ENCODE measurements at regions not wholly inside any gene's neighbourhood (a gene's known extent, or its start where the extent isn't known, plus 50 kb on each side); places are given as distances from the start of the nearest gene placed in this dataset.

- Histone ChIP-seq H3K27ac (no peak overlapping the region), H3K27me3 (no peaks in the 10 kb centered on the region), H3K4me1 (peaks cover 15% of the 10 kb centered on the region), H3K36me3 (no peaks in the 10 kb centered on the region), H3K9me3 (no peaks in the 10 kb centered on the region), H3K4me3 (no peak overlapping the region)
- no peak for TF ChIP-seq EP300 (IDR thresholded peaks at IDR 0.05)
- TF ChIP-seq POLR2A (IDR thresholded peaks at IDR 0.05) = no peak
- no peak for TF ChIP-seq CTCF (IDR thresholded peaks at IDR 0.05)
- no peak for TF ChIP-seq POLR2AphosphoS5 (IDR thresholded peaks at IDR 0.05)
- DNase-seq (ENCODE audit: low spot score in 2 of 2) = no peak
- 81% methylated on average over 2 of the region's 2 CpGs for WGBS
Observed at GRCh38 chr11:95684701-95685100, 104.9 kb downstream of the FAM76B start.

GRCh38 chr11:95684170-95684569, 105.4 kb downstream of the FAM76B start:
- DNase-seq (ENCODE audit: low spot score in 2 of 2) = no peak
- H3K27ac ChIP-seq = no peak overlapping the region
- WGBS = 93% methylated on average over 1 of the region's 1 CpG

DNA sequence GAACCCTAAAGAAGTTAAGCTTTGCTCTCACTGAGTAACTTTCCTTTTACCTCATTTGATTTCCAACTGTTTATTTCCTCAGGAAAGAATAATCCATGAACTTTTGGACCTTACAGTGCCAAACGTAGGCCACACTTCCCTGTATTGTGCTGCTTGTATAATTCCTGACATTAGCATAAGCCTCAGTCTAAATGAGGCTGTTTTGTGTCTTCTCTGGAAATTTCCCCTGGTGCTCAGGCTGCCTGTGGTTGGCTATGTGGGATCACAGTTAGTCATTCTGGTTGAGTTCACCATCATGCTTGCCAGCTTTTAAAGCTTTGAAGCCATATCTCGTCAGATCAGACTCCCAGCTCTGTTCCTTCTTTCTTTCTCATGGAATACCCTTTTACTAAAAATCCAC, 107.0 kb downstream of the FAM76B start:
- no peak for TF ChIP-seq CTCF (IDR thresholded peaks at IDR 0.05)
- TF ChIP-seq POLR2AphosphoS5 (IDR thresholded peaks at IDR 0.05) = no peak
- TF ChIP-seq POLR2A (IDR thresholded peaks at IDR 0.05) = no peak
- TF ChIP-seq EP300 (IDR thresholded peaks at IDR 0.05) = no peak
- 58% methylated on average over 2 of the region's 2 CpGs for WGBS
- no peaks in the 10 kb centered on the region for H3K36me3 ChIP-seq
- DNase-seq (ENCODE audit: low spot score in 2 of 2) = no peak
- H3K9me3 ChIP-seq = no peaks in the 10 kb centered on the region
- no peak overlapping the region for H3K4me3 ChIP-seq
- H3K4me1 ChIP-seq = peaks cover 12% of the 10 kb centered on the region
- no peaks in the 10 kb centered on the region for H3K27me3 ChIP-seq
- H3K27ac ChIP-seq = no peak overlapping the region

More at GRCh38 chr11:95684170-95684569, 105.4 kb downstream of the FAM76B start:
- peaks cover 15% of the 10 kb centered on the region for H3K4me1 ChIP-seq
- H3K4me3 ChIP-seq = no peak overlapping the region
- no peaks in the 10 kb centered on the region for H3K36me3 ChIP-seq
- no peaks in the 10 kb centered on the region for H3K27me3 ChIP-seq
- no peaks in the 10 kb centered on the region for H3K9me3 ChIP-seq
- TF ChIP-seq CTCF (IDR thresholded peaks at IDR 0.05) = no peak
- no peak for TF ChIP-seq POLR2AphosphoS5 (IDR thresholded peaks at IDR 0.05)
- no peak for TF ChIP-seq EP300 (IDR thresholded peaks at IDR 0.05)
- no peak for TF ChIP-seq POLR2A (IDR thresholded peaks at IDR 0.05)

DNA sequence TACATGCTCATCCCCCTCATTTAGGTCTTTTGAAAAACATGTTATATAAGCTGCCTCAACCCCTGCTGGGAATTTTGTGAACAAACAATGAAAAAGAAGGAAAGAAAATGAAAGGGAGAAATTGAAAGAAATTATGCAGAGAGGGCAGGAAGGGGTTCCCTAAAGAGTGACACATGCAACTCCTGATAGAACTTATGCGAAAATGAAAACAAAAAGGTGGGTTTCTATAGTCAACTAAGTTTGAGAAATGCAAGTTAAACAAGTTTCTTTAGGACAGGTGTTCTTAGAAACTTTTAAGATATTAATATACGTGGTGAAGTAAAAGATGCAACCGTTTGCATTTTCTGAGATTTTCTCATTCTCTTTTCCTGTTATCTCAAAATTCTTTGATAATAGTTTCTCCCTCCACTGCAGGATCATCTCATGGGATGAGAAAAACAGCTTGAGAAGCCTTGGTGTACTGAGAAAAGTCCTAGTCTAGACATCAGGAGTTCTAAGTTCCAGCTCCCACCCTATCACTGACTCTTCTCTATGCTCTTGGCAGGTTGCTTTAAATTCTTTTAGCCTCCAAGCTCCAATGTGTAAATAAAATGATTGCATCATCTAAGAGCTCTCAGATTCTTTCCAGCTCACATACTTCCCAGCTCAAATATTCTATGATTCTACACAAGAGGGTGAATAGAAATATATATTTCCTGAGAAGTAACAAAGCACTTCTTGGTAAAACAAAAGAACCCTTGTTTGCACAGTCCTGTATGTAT, 109.2 kb downstream of the FAM76B start:
- TF ChIP-seq EP300 (IDR thresholded peaks at IDR 0.05) (no peak), POLR2A (IDR thresholded peaks at IDR 0.05) (no peak)
- WGBS = 57% methylated on average over 3 of the region's 3 CpGs
- Histone ChIP-seq H3K9me3 (no peaks in the 10 kb centered on the region), H3K4me1 (peaks cover 12% of the 10 kb centered on the region), H3K4me3 (no peak overlapping the region), H3K36me3 (no peaks in the 10 kb centered on the region), H3K27me3 (no peaks in the 10 kb centered on the region), H3K27ac (no peak overlapping the region)
- DNase-seq (ENCODE audit: low spot score in 2 of 2) = no peak

DNA sequence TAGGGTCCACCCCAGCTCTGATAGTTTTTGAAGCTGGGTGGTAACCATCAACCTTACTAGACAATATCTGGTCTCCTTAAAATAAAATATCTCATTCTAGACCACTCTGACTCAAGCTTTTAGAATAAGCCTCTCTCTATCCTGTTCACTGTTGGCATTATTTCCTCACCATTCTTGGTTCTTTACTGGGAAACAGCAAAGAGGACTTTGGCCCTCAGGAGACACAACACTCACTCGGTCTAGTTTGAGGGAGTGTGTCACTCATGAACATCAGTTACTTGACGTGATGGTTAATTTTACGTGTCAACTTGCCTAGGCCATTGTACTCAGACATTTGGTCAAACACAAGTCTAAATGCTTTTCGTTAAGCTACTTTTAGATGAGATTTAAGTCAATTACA, 110.6 kb downstream of the FAM76B start:
- no peak for DNase-seq (ENCODE audit: low spot score in 2 of 2)
- TF ChIP-seq POLR2A (IDR thresholded peaks at IDR 0.05) = no peak
- no peak for TF ChIP-seq EP300 (IDR thresholded peaks at IDR 0.05)
- no peak for TF ChIP-seq CTCF (IDR thresholded peaks at IDR 0.05)
- no peak for TF ChIP-seq POLR2AphosphoS5 (IDR thresholded peaks at IDR 0.05)
- no peak overlapping the region for H3K27ac ChIP-seq
- no peaks in the 10 kb centered on the region for H3K27me3 ChIP-seq
- over 99% methylated on average over 4 of the region's 4 CpGs for WGBS
- H3K4me1 ChIP-seq = peaks cover 12% of the 10 kb centered on the region
- H3K9me3 ChIP-seq = no peaks in the 10 kb centered on the region
- no peak overlapping the region for H3K4me3 ChIP-seq
- H3K36me3 ChIP-seq = no peaks in the 10 kb centered on the region
